Common myeloid progenitor, CD34-positive (primary cell): ENCODE measurements at regions not wholly inside any gene's neighbourhood (a gene's known extent, or its start where the extent isn't known, plus 50 kb on each side); places are given as distances from the start of the nearest gene placed in this dataset.

Source experiments
- CTCF ChIA-PET: fragments of 350-600 bp; sonication (Branson Sonifier 250); formaldehyde crosslinking; loops from one replicate; lab custom pipeline; 2021; ENCODE audit warnings: antibody characterized with exemption; lab: Charles Lee
- POLR2A ChIA-PET: fragments of 350-600 bp; sonication (Branson Sonifier 250); formaldehyde crosslinking; loops from one replicate; lab custom pipeline; 2021; ENCODE audit warnings: antibody characterized with exemption; lab: Charles Lee
- DNase-seq, 3 donors: peaks; one replicate each; pipeline versions ENCODE4 v3.0.0 to v3.0.0-alpha.2; 2013
- H3K27ac ChIP-seq, 2 experiments: 1 replicate in 1 of 2; 2 replicates in 1 of 2; pipeline ENCODE4 v1.7.0; 2013; ENCODE audit warnings: inconsistent platforms in 2 of 2, low read length in 2 of 2, mild to moderate bottlenecking in 2 of 2, low read depth in 1 of 2, moderate library complexity in 1 of 2; ENCODE audit not compliant: severe bottlenecking in 2 of 2, insufficient read depth in 1 of 2, poor library complexity in 1 of 2
- H3K27me3 ChIP-seq, 5 experiments: replicated peaks in 2 of 5; 1 replicate in 3 of 5; 2 replicates in 2 of 5; pipeline versions ENCODE4 v1.6.1 to v1.7.0; 2013; ENCODE audit warnings: low read length in 4 of 5, mild to moderate bottlenecking in 2 of 5, moderate library complexity in 2 of 5, inconsistent platforms in 1 of 5; ENCODE audit not compliant: insufficient read depth in 5 of 5, control insufficient read depth in 4 of 5
- H3K36me3 ChIP-seq, 4 experiments: 1 replicate in 2 of 4; 2 replicates in 2 of 4; pipeline versions ENCODE4 v1.6.1 to v1.7.0; 2013; ENCODE audit warnings: low read length in 3 of 4, control low read depth in 1 of 4, mild to moderate bottlenecking in 1 of 4; ENCODE audit not compliant: control insufficient read depth in 4 of 4, insufficient read depth in 4 of 4
- H3K4me1 ChIP-seq, 4 experiments: 1 replicate in 3 of 4; 2 replicates in 1 of 4; pipeline versions ENCODE4 v1.6.1 to v1.7.1; 2013; ENCODE audit warnings: low read length in 3 of 4, mild to moderate bottlenecking in 3 of 4, control low read depth in 1 of 4, inconsistent platforms in 1 of 4, moderate library complexity in 1 of 4; ENCODE audit not compliant: control insufficient read depth in 4 of 4, insufficient read depth in 4 of 4; ENCODE audit errors: control extremely low read depth in 1 of 4
- H3K4me3 ChIP-seq, 7 experiments: 1 replicate in 4 of 7; 2 replicates in 3 of 7; pipeline versions ENCODE4 v1.5.1 to v1.7.0; 2013; ENCODE audit warnings: mild to moderate bottlenecking in 7 of 7, low read length in 6 of 7, moderate library complexity in 6 of 7, inconsistent platforms in 2 of 7, low read depth in 2 of 7, control low read depth in 1 of 7; ENCODE audit not compliant: insufficient read depth in 4 of 7, control insufficient read depth in 1 of 7; ENCODE audit errors: extremely low read depth in 1 of 7
- H3K9me3 ChIP-seq, 5 experiments: 1 replicate in 4 of 5; 2 replicates in 1 of 5; pipeline versions ENCODE4 v1.6.1 to v1.7.1; 2013; ENCODE audit warnings: low read length in 4 of 5, mild to moderate bottlenecking in 2 of 5, inconsistent platforms in 1 of 5, low read depth in 1 of 5, moderate library complexity in 1 of 5; ENCODE audit not compliant: control insufficient read depth in 4 of 5, insufficient read depth in 2 of 5; ENCODE audit errors: control extremely low read depth in 1 of 5
- WGBS: methylation state at CpG from one replicate; pipeline ENCODE4 v1.1.5; 2013; ENCODE audit not compliant: insufficient coverage; 5-methylcytosine and 5-hydroxymethylcytosine counted together

DNA sequence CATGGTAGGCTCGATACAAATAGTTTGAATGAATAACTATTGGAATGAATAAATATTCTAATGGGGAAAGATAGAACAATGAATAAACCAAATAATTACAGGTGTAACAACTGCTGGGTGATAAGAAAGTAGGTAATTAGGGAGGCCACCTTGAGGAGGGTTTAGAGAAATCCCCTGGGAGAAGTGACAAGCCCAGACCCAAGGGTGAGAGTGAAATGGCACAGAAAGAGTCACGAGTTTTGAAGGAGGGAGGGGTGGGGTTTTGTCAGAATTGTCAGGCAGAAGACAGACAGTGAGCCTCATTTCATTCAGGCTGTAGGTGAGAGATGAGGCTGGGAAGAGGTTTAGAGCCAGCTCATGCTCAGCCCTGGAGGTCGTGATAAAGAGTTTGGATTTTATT lies 71.6 kb upstream of the L3MBTL4 start:
- H3K27ac ChIP-seq: no peak overlapping the region
- DNase-seq: no peak
- ChIA-PET POLR2A (no interaction called here), CTCF (interaction anchor here (1.6 to 1.9 kb wide), 2 partner anchors 9 to 608 kb away, joined by 3 to 4 read pairs; no protein-coding TSS in a partner anchor)
- H3K36me3 ChIP-seq: no peaks in the 10 kb centered on the region
- no peaks in the 10 kb centered on the region for H3K4me1 ChIP-seq
- no peaks in the 10 kb centered on the region for H3K9me3 ChIP-seq
- H3K4me3 ChIP-seq: no peak overlapping the region
- peaks cover 0 to 10% (median 6%) of the 10 kb centered on the region in 5 experiments for H3K27me3 ChIP-seq
- WGBS: 66% methylated on average over 2 of the region's 3 CpGs

- no peaks in the 10 kb centered on the region for H3K4me1 ChIP-seq
- H3K4me3 ChIP-seq: peak overlapping the region in 1 of 7 experiments; percentile 6
- no peaks in the 10 kb centered on the region for H3K9me3 ChIP-seq
- H3K27me3 ChIP-seq: peaks cover 0 to 10% (median 6%) of the 10 kb centered on the region in 5 experiments
- ChIA-PET CTCF (interaction anchor here (0.6 to 1.9 kb wide), 3 partner anchors 10 to 608 kb away, joined by 3 to 4 read pairs (median 3); no protein-coding TSS in a partner anchor), POLR2A (no interaction called here)
- 88% methylated on average over 3 of the region's 5 CpGs for WGBS
- no peak overlapping the region for H3K27ac ChIP-seq
- no peaks in the 10 kb centered on the region for H3K36me3 ChIP-seq
- DNase-seq: no peak
Observed at GRCh38 chr18:6486764-6487426, 72.2 kb upstream of the L3MBTL4 start.

- no peak for DNase-seq
- POLR2A ChIA-PET: no interaction called here
- Histone ChIP-seq H3K27ac (no peak overlapping the region), H3K4me3 (no peak overlapping the region), H3K4me1 (no peaks in the 10 kb centered on the region), H3K27me3 (peaks cover 0 to 10% (median 6%) of the 10 kb centered on the region in 5 experiments), H3K9me3 (no peaks in the 10 kb centered on the region), H3K36me3 (no peaks in the 10 kb centered on the region)
- WGBS: no CpG with 5 or more reads among the region's 1 CpG
- CTCF ChIA-PET: interaction anchor here (1.9 kb wide), 1 partner anchor 609 kb away, joined by 4 read pairs; no protein-coding TSS in a partner anchor
Observed at GRCh38 chr18:6487968-6488367, 73.3 kb upstream of the L3MBTL4 start.

DNA sequence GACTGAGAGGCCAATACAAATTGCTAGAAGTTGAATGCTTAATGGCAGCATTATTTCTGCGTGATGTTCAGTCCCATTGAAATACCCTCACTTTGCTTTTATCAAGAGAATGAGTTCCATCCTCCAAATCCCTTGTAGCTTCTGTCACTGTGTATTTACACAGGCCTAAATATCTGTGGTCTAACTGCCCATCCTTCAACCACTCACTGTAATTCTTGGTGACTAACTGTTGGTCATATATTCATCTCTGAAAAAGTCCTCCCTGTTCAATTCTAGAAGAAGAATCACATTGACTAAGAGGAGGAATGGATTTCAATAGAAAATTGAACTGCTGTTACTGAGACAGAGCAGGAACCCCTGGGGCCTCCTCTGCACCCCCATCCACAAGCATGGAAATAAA lies 74.2 kb upstream of the L3MBTL4 start:
- ChIA-PET CTCF (no interaction called here), POLR2A (no interaction called here)
- DNase-seq: no peak
- H3K4me1 ChIP-seq: no peaks in the 10 kb centered on the region
- H3K27ac ChIP-seq: no peak overlapping the region
- no peaks in the 10 kb centered on the region for H3K9me3 ChIP-seq
- no peak overlapping the region for H3K4me3 ChIP-seq
- H3K27me3 ChIP-seq: peaks cover 0 to 10% (median 6%) of the 10 kb centered on the region in 5 experiments
- 100% methylated on average over 1 of the region's 1 CpG for WGBS
- no peaks in the 10 kb centered on the region for H3K36me3 ChIP-seq

DNA sequence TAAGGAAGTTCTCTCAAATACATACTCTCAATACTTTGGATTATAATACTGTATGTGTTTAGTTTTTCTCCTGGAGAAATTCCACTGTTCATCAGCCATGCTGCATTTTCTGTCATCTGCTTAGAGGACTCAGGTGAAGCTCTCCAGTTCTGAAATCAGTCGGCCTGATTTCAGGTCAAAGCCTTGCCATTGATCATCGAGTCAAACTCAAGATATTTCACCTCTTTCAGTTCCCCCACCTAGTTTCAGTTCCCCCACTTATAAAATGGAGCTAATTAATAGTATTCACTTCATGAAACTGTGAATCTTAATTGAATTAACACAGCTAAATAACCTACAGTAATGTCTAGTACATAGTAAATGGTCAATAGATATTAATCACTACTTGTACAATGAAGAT lies 75.3 kb upstream of the L3MBTL4 start:
- no CpG with 5 or more reads among the region's 2 CpGs for WGBS
- peaks cover 0 to 12% (median 6%) of the 10 kb centered on the region in 5 experiments for H3K27me3 ChIP-seq
- H3K4me1 ChIP-seq: no peaks in the 10 kb centered on the region
- H3K27ac ChIP-seq: no peak overlapping the region
- ChIA-PET CTCF (interaction anchor here (0.8 kb wide), 1 partner anchor 26 kb away, joined by 3 read pairs; no protein-coding TSS in a partner anchor), POLR2A (no interaction called here)
- no peak for DNase-seq
- H3K4me3 ChIP-seq: no peak overlapping the region
- H3K9me3 ChIP-seq: no peaks in the 10 kb centered on the region
- H3K36me3 ChIP-seq: no peaks in the 10 kb centered on the region

DNA sequence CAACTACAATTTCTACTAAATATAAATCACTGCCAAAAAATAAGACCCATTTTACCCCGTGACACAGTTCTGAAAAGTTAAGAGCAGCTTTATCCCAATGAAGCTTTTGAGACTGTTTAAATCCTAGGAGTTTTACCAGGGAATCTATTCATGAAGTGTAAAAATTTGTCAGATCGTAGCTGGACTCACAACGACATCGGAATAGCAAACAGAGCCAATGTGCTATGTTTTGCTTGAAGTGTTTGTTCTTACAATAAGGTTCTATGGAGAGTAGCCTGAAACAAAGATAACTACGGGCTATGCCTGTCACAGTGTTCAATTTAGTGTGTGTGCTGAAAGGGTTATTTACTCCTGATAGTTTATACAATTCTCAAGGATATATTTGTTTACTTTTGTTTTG lies 78.5 kb upstream of the L3MBTL4 start:
- peaks cover 0 to 8% (median 2%) of the 10 kb centered on the region in 5 experiments for H3K27me3 ChIP-seq
- H3K4me3 ChIP-seq: no peak overlapping the region
- H3K4me1 ChIP-seq: no peaks in the 10 kb centered on the region
- WGBS: 100% methylated on average over 4 of the region's 5 CpGs
- no peaks in the 10 kb centered on the region for H3K36me3 ChIP-seq
- H3K27ac ChIP-seq: no peak overlapping the region
- ChIA-PET CTCF (interaction anchor here (0.6 to 1.6 kb wide), 4 partner anchors 9 to 625 kb away, joined by 3 to 8 read pairs (median 4); no protein-coding TSS in a partner anchor), POLR2A (no interaction called here)
- no peak for DNase-seq
- H3K9me3 ChIP-seq: no peaks in the 10 kb centered on the region

GRCh38 chr18:6495536-6495935 lies 80.8 kb upstream of the L3MBTL4 start:
- ChIA-PET POLR2A (no interaction called here), CTCF (no interaction called here)
- Histone ChIP-seq H3K27me3 (peaks cover 0 to 8% (median 0%) of the 10 kb centered on the region in 5 experiments), H3K27ac (no peak overlapping the region), H3K9me3 (no peaks in the 10 kb centered on the region), H3K4me1 (no peaks in the 10 kb centered on the region), H3K36me3 (no peaks in the 10 kb centered on the region), H3K4me3 (no peak overlapping the region)
- DNase-seq: no peak
- 71% methylated on average over 2 of the region's 5 CpGs for WGBS
